Testis (tissue), 2 donors: ENCODE measurements at regions not wholly inside any gene's neighbourhood (a gene's known extent, or its start where the extent isn't known, plus 50 kb on each side); places are given as distances from the start of the nearest gene placed in this dataset.

Source experiments
- DNase-seq: peaks from one replicate; pipeline ENCODE4 v3.0.0-alpha.2; 2019
- H3K27ac ChIP-seq, 2 donors: fragments of 200-600 bp; sonication (generic); one replicate each; pipeline ENCODE4 v1.5.1; 2019
- H3K27me3 ChIP-seq: fragments of 200-600 bp; sonication (generic); one replicate; pipeline ENCODE4 v1.5.1; 2019
- H3K36me3 ChIP-seq: fragments of 200-600 bp; sonication (generic); one replicate; pipeline ENCODE4 v1.5.1; 2017; ENCODE audit warnings: low read depth; ENCODE audit errors: missing control alignments
- H3K4me1 ChIP-seq: fragments of 200-600 bp; sonication (generic); one replicate; pipeline ENCODE4 v1.5.1; 2019
- H3K4me3 ChIP-seq, 2 donors: fragments of 200-600 bp; sonication (generic); one replicate each; pipeline ENCODE4 v1.5.1; 2017 to 2019
- H3K9me3 ChIP-seq: fragments of 200-600 bp; sonication (generic); one replicate; pipeline ENCODE4 v1.5.1; 2017
- CTCF ChIP-seq, 3 experiments: fragments of 450-650 bp in 2 of 3; fragments of 200-600 bp in 1 of 3; sonication (generic) in 1 of 3; IDR thresholded peaks; one replicate each; pipeline ENCODE4 v1.5.1; 2016 to 2019; ENCODE audit warnings: antibody characterized with exemption in 3 of 3, mild to moderate bottlenecking in 2 of 3, moderate library complexity in 1 of 3
- POLR2A ChIP-seq: fragments of 450-650 bp; IDR thresholded peaks from one replicate; pipeline ENCODE4 v1.6.1; 2017; ENCODE audit warnings: antibody characterized with exemption, mild to moderate bottlenecking, moderate library complexity
- WGBS, 2 donors: methylation state at CpG; one replicate each; pipeline ENCODE4 v1.1.5; 2018; 5-methylcytosine and 5-hydroxymethylcytosine counted together
- intact Hi-C: fragments of 100-400 bp; cut with DNase I; formaldehyde crosslinking; loops from one replicate; pipeline ENCODE4 v1.15.1; 2023; ENCODE audit warnings: low total_unique reads

DNA sequence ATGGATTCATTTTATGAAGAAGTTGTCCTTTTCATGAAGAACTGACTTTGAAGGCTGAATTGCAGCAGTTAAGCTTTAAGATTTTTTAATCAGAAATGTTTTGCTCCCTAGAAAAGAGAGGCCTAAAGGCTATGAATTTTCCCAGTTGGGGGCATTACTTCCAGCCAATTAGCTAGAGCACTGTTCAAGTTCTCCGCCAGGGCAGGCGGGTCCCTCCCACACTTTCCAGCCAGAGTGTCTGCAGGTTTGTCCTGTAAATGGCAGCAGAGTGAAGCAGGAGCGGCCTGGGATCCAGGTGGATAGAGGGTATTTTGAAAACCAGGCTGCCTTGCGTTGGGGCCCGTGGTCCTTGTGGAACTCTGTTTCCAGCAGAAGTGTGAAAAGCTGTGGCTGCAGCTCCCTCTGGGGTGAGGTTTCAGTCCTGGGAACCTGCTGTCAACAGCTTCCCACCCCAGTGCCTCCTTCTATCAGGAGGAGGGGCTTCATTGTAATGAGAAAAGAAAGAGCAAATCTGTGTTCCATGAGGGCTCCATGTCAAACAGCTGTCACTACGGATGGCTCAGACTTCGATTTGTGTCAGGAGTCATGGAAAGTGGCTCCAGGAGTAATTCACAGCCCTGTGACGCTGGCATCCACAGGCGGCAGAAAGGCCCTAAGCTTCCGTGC, 210.7 kb upstream of the TMEM132C start:
- no peak for TF ChIP-seq CTCF (IDR thresholded peaks at IDR 0.05)
- TF ChIP-seq POLR2A = no peak
- no peak overlapping the region for H3K27ac ChIP-seq
- WGBS, 2 donors = 81 to 85% methylated on average over 10 of the region's 10 CpGs
- DNase-seq = no peak
- H3K27me3 ChIP-seq = no peaks in the 10 kb centered on the region
- intact Hi-C loops = no loop called here
- no peaks in the 10 kb centered on the region for H3K36me3 ChIP-seq
- no peaks in the 10 kb centered on the region for H3K9me3 ChIP-seq
- H3K4me1 ChIP-seq = no peaks in the 10 kb centered on the region
- H3K4me3 ChIP-seq = no peak overlapping the region

GRCh38 chr12:128057586-128057985, 209.4 kb upstream of the TMEM132C start:
- Histone ChIP-seq H3K27ac (no peak overlapping the region), H3K9me3 (no peaks in the 10 kb centered on the region), H3K27me3 (no peaks in the 10 kb centered on the region), H3K4me3 (no peak overlapping the region), H3K36me3 (no peaks in the 10 kb centered on the region), H3K4me1 (no peaks in the 10 kb centered on the region)
- intact Hi-C loops = no loop called here
- TF ChIP-seq CTCF (IDR thresholded peaks at IDR 0.05) (no peak), POLR2A (no peak)
- WGBS, 2 donors = 91 to 98% methylated on average over 8 to 9 of the region's 9 CpGs
- no peak for DNase-seq

DNA sequence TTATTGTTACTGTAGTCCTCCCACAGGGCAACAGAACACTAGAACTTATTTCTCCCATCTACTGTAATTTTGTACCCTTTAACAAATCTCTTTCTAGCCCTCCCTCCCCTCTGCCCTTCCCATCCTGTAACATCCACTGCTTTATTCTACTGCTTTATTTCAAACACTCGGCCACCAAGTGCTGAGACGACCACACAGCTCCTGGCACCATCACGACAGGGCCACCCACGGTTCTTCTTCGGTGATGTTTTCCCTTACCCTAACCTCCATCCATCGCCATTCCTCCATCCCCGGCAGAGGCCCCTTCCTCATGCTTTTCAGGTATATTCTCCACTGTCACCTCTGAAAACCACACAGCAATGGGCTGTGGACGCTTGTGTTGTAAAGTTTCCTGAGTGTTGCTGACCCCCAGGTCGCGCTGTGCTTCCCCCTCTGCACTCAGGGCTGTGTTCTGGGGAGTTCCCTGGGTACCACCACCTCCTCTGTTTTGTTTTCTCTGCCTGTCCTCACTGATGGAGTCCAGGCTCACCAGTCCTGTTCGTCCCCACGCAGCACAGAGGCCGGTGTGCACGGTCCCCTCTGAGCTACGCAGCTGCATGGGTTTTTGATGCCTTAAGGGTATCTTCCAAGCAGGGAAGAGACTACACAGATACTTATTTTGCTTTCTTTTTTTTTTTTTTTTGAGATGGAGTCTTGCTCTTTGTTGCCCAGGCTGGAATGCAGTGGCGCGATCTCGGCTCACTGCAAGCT, 207.2 kb upstream of the TMEM132C start:
- TF ChIP-seq CTCF (IDR thresholded peaks at IDR 0.05) (no peak), POLR2A (no peak)
- no peaks in the 10 kb centered on the region for H3K36me3 ChIP-seq
- no peaks in the 10 kb centered on the region for H3K27me3 ChIP-seq
- H3K4me1 ChIP-seq = no peaks in the 10 kb centered on the region
- no peak for DNase-seq
- no peak overlapping the region for H3K4me3 ChIP-seq
- intact Hi-C loops = no loop called here
- no peak overlapping the region for H3K27ac ChIP-seq
- H3K9me3 ChIP-seq = no peaks in the 10 kb centered on the region
- WGBS, 2 donors = 82 to 88% methylated on average over 18 of the region's 18 CpGs

DNA sequence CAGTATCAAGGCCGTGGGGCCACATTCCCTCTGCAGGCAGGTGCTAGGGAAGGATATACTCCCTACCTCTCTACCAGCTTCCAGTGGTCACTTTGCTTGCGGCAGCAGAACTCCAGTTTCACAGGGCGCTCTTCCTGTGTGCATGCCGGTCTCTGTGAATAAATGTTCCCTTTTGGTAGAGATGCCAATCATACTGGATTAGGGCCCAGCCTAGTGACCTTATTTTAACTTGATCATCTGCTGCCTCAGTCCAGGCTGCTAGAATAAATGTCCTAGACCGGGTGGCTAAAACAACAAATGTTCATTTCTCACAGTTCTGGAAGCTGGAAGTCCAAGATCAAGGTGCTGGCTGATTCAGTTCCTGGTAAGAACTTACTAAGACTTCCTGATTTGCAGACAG, 198.8 kb upstream of the TMEM132C start:
- DNase-seq = no peak
- H3K36me3 ChIP-seq = no peaks in the 10 kb centered on the region
- intact Hi-C loops = no loop called here
- 84 to 93% methylated on average over 5 of the region's 5 CpGs for WGBS, 2 donors
- H3K9me3 ChIP-seq = no peaks in the 10 kb centered on the region
- no peak overlapping the region for H3K27ac ChIP-seq
- no peaks in the 10 kb centered on the region for H3K4me1 ChIP-seq
- TF ChIP-seq CTCF (IDR thresholded peaks at IDR 0.05) = no peak
- TF ChIP-seq POLR2A = no peak
- H3K4me3 ChIP-seq = no peak overlapping the region
- H3K27me3 ChIP-seq = no peaks in the 10 kb centered on the region
